WTC11 (cell line): ENCODE measurements at regions not wholly inside any gene's neighbourhood (a gene's known extent, or its start where the extent isn't known, plus 50 kb on each side); places are given as distances from the start of the nearest gene placed in this dataset.

Source experiments
- ATAC-seq: fragments of 200-7000 bp; cut with Tn5 transposase; 2 replicates; pipeline ENCODE4 v1.10.0; 2021; ENCODE audit warnings: mild to moderate bottlenecking, moderate library complexity
- CTCF ChIA-PET: fragments of 300-600 bp; sonication (Branson Sonifier 250); formaldehyde crosslinking; loops from one replicate; lab custom pipeline; 2021; ENCODE audit warnings: antibody characterized with exemption; lab: Charles Lee
- POLR2A ChIA-PET: fragments of 350-600 bp; sonication (Branson Sonifier 250); formaldehyde crosslinking; loops from one replicate; lab custom pipeline; 2021; ENCODE audit warnings: antibody characterized with exemption; lab: Charles Lee
- DNase-seq: peaks from one replicate; pipeline ENCODE4 v3.0.0; 2021; ENCODE audit warnings: low spot score
- H3K27ac Mint-ChIP-seq: 2 replicates; pipeline ENCODE4 v1.8.0; 2021; ENCODE audit warnings: mixed read lengths
- H3K27me3 Mint-ChIP-seq: 2 replicates; pipeline ENCODE4 v1.8.0; 2021; ENCODE audit warnings: low read depth, mild to moderate bottlenecking, moderate library complexity, mixed read lengths
- H3K36me3 Mint-ChIP-seq: 2 replicates; pipeline ENCODE4 v1.8.0; 2021; ENCODE audit warnings: mixed read lengths
- H3K4me1 Mint-ChIP-seq: 2 replicates; pipeline ENCODE4 v1.8.0; 2022; ENCODE audit warnings: mixed read lengths
- H3K4me3 Mint-ChIP-seq: 2 replicates; pipeline ENCODE4 v1.8.0; 2021; ENCODE audit warnings: mild to moderate bottlenecking, moderate library complexity, mixed read lengths
- H3K9me3 Mint-ChIP-seq: 2 replicates; pipeline ENCODE4 v1.8.0; 2021; ENCODE audit warnings: mixed read lengths
- ATF2 ChIP-seq: sonication (generic); formaldehyde crosslinking; IDR thresholded peaks from 2 replicates; pipeline ENCODE4 v1.8.1; 2022; ENCODE audit warnings: low read depth, missing genetic modification reagents, borderline replicate concordance
- ERG ChIP-seq: fragments of 250-450 bp; sonication (Bioruptor Pico); IDR thresholded peaks from 2 replicates; pipeline ENCODE4 v1.8.0; 2021; ENCODE audit warnings: mild to moderate bottlenecking
- GABPB1 ChIP-seq: sonication (generic); formaldehyde crosslinking; IDR thresholded peaks from 2 replicates; pipeline ENCODE4 v1.8.1; 2023; ENCODE audit warnings: mild to moderate bottlenecking, missing genetic modification reagents
- GRHL2 ChIP-seq: fragments of 250-450 bp; sonication (Bioruptor Pico); IDR thresholded peaks from 2 replicates; pipeline ENCODE4 v1.8.0; 2022; ENCODE audit warnings: mild to moderate bottlenecking, moderate library complexity; ENCODE audit not compliant: insufficient replicate concordance, severe bottlenecking
- HMGA2 ChIP-seq: fragments of 250-450 bp; sonication (Bioruptor Pico); IDR thresholded peaks from 2 replicates; pipeline ENCODE4 v1.4.0; 2021; ENCODE audit warnings: mild to moderate bottlenecking, moderate library complexity
- NR1H2 ChIP-seq: sonication (generic); formaldehyde crosslinking; IDR thresholded peaks from 2 replicates; pipeline ENCODE4 v1.9.0; 2021; ENCODE audit warnings: mild to moderate bottlenecking, moderate library complexity, missing genetic modification reagents
- NR2C2 ChIP-seq: sonication (generic); formaldehyde crosslinking; IDR thresholded peaks from 2 replicates; pipeline ENCODE4 v1.8.0; 2022; ENCODE audit warnings: mild to moderate bottlenecking, missing genetic modification reagents
- NR3C1 ChIP-seq: sonication (generic); formaldehyde crosslinking; conservative IDR thresholded peaks from 2 replicates; pipeline ENCODE4 v1.8.1; 2023; ENCODE audit warnings: low read depth, mild to moderate bottlenecking, missing genetic modification reagents
- SP1 ChIP-seq: sonication (generic); formaldehyde crosslinking; conservative IDR thresholded peaks from 2 replicates; pipeline ENCODE4 v1.8.1; 2022; ENCODE audit warnings: missing genetic modification reagents
- STAT6 ChIP-seq: sonication (generic); formaldehyde crosslinking; conservative IDR thresholded peaks from 2 replicates; pipeline ENCODE4 v1.8.1; 2023; ENCODE audit warnings: mild to moderate bottlenecking, low read depth, missing genetic modification reagents, moderate library complexity
- ZBTB21 ChIP-seq: sonication (generic); formaldehyde crosslinking; IDR thresholded peaks from 2 replicates; pipeline ENCODE4 v1.8.1; 2023; ENCODE audit warnings: mild to moderate bottlenecking, missing genetic modification reagents, borderline replicate concordance
- ZNF219 ChIP-seq: sonication (generic); formaldehyde crosslinking; IDR thresholded peaks from 2 replicates; pipeline ENCODE4 v1.8.0; 2023; ENCODE audit warnings: missing genetic modification reagents, mild to moderate bottlenecking, borderline replicate concordance
- ZNF232 ChIP-seq: sonication (generic); formaldehyde crosslinking; IDR thresholded peaks from 2 replicates; pipeline ENCODE4 v1.8.0; 2022; ENCODE audit warnings: mild to moderate bottlenecking, missing genetic modification reagents
- ZNF396 ChIP-seq: fragments of 250-450 bp; sonication (Bioruptor Pico); IDR thresholded peaks from 2 replicates; pipeline ENCODE4 v1.8.0; 2021; ENCODE audit warnings: mild to moderate bottlenecking, moderate library complexity, borderline replicate concordance
- ZNF416 ChIP-seq: fragments of 250-450 bp; sonication (Bioruptor Pico); IDR thresholded peaks from 2 replicates; pipeline ENCODE4 v1.9.0; 2021; ENCODE audit warnings: mild to moderate bottlenecking, inconsistent platforms
- ZNF423 ChIP-seq: fragments of 250-450 bp; sonication (Bioruptor Pico); IDR thresholded peaks from 2 replicates; pipeline ENCODE4 v2.1.2; 2022; ENCODE audit warnings: mild to moderate bottlenecking, moderate library complexity
- ZNF671 ChIP-seq: fragments of 250-450 bp; sonication (Bioruptor Pico); IDR thresholded peaks from 2 replicates; pipeline ENCODE4 v1.8.0; 2021; ENCODE audit warnings: mild to moderate bottlenecking
- TF ChIP-seq, protein P1 (sequence below): fragments of 250-450 bp; sonication (Bioruptor Pico); conservative IDR thresholded peaks from 2 replicates; pipeline ENCODE4 v1.9.0; 2021; ENCODE audit warnings: mild to moderate bottlenecking
- TF ChIP-seq, protein P2 (sequence below): sonication (generic); formaldehyde crosslinking; IDR thresholded peaks from 2 replicates; pipeline ENCODE4 v1.8.1; 2022; ENCODE audit warnings: missing genetic modification reagents, borderline replicate concordance

DNA sequence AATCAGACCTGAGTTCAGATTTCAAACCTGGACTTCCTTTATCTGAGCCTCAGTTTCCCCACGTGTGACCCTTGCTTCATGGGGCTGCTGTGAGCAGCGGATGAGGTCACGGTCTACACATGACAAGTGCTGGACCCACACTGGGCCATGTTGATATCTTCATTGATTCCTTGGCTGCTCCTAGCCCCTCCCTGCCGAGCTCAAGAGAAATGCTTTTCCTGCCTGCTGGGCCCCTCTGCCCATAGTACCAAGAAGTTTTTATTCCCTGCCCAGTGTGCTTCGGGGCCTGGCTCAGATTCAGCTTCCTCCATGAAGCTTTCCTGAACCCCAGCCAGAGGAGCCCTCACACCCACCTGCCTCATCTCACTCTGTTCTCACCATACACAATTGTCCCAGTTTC lies 181.6 kb downstream of the PTPRU start (continued):
- no peak for TF ChIP-seq STAT6 (CRISPR knock-in tag)
- TF ChIP-seq ZNF219 (CRISPR knock-in tag): no peak
- no peak for TF ChIP-seq GABPB1 (CRISPR knock-in tag)
- no peak for TF ChIP-seq ZNF423
- no peak for TF ChIP-seq ZNF396 (CRISPR knock-in tag)
- TF ChIP-seq ZNF416: no peak
- TF ChIP-seq NR1H2 (CRISPR knock-in tag): no peak
- no peak for TF ChIP-seq ZBTB21 (CRISPR knock-in tag)

DNA sequence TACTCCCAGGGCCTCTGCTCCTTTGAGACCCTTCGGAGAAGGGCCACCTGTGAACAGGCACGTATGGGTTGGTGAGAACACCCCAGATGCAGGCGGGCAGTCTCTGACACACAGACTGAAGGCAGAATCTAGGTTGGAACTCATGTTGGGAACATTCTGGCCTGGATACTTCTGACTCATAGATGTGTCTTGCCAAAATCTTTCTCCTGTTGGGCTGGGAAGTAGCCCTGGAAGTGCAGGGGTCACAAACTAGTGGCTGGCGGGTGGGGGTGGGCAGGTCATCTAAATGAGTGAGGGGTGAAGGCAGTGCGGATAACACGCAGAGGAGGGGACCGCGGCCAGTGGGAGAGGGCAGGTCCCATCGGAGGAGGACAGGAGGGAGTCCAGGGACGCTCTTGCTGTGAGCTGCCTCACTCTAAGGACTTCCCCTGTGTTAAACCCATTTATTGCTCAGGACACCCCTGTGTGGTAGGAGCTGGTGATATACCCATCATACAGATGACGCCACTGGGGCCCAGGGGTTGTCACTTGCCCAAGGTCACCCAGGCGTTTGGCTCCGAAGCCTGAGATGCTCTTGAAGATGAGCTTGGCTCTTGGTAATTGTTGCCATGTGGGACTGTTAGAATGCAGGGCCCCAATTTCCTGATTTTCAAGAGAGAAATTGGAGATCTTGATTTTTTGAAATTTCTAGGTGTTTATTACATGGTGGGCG lies 181.0 kb downstream of the PTPRU start:
- Mint-ChIP-seq H3K27ac (no peak overlapping the region), H3K27me3 (no peaks in the 10 kb centered on the region; the same call in 1 of the 2 replicates), H3K4me1 (peaks cover 11% of the 10 kb centered on the region)
- POLR2A ChIA-PET: no interaction called here
- no peak for DNase-seq
- CTCF ChIA-PET: interaction anchor here (1.0 to 1.6 kb wide), 2 partner anchors 8 to 87 kb away, joined by 3 read pairs; no protein-coding TSS in a partner anchor
- no peak for TF ChIP-seq GRHL2
- TF ChIP-seq, protein P1, sequence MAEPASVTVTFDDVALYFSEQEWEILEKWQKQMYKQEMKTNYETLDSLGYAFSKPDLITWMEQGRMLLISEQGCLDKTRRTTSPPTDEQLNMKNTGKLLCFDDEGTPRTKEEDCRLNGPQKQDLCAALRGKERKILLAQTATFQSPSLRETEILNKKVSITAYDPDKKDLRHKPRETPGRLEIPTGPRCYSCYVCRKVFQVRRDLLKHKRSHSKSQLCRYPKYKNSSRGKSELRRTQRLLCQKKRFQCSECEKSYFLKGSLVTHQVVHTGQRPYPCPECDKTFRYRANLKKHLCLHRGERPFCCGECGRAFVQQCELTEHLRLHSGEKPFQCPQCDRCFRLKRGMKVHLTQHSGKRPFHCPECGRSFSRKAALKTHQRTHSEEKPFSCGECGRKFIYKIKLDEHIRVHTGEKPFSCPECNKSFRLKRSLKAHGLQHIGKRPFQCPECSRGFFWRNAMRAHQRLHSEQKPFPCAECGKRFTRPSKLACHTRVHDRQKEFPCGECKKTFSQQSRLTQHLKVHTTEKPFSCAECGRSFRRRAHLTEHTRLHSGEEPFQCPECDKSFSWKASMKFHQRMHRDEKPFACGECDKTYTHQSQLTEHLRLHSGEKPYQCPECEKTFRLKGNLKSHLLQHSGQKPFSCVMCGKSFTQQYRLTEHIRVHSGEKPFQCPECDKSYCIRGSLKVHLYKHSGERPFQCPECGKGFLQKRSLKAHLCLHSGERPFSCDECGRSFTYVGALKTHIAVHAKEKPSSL (CRISPR knock-in tag): no peak
- no peak for TF ChIP-seq HMGA2
- TF ChIP-seq SP1 (CRISPR knock-in tag): no peak
- TF ChIP-seq ATF2 (CRISPR knock-in tag): no peak
- TF ChIP-seq ZNF232 (CRISPR knock-in tag): no peak
- TF ChIP-seq, protein P2, sequence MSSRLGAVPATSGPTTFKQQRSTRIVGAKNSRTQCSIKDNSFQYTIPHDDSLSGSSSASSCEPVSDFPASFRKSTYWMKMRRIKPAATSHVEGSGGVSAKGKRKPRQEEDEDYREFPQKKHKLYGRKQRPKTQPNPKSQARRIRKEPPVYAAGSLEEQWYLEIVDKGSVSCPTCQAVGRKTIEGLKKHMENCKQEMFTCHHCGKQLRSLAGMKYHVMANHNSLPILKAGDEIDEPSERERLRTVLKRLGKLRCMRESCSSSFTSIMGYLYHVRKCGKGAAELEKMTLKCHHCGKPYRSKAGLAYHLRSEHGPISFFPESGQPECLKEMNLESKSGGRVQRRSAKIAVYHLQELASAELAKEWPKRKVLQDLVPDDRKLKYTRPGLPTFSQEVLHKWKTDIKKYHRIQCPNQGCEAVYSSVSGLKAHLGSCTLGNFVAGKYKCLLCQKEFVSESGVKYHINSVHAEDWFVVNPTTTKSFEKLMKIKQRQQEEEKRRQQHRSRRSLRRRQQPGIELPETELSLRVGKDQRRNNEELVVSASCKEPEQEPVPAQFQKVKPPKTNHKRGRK: no peak
- no peak for TF ChIP-seq NR2C2 (CRISPR knock-in tag)
- no peak for TF ChIP-seq ERG
- no peak for TF ChIP-seq NR3C1 (CRISPR knock-in tag)
- TF ChIP-seq ZNF671: no peak
- TF ChIP-seq, all 79 proteins: peak for 0
- H3K36me3 Mint-ChIP-seq: no peaks in the 10 kb centered on the region
- no peak for ATAC-seq
- H3K9me3 Mint-ChIP-seq: peaks cover 13% of the 10 kb centered on the region
- H3K4me3 Mint-ChIP-seq: no peak overlapping the region
